ENCODE measurements at regions not wholly inside any gene's neighbourhood (a gene's known extent, or its start where the extent isn't known, plus 50 kb on each side); places are given as distances from the start of the nearest gene placed in this dataset.

- peak; percentile 10 for DNase-seq (ENCODE audit: low spot score)
Measured at GRCh38 chr4:125140966-125141495, 173.7 kb upstream of the FAT4 start.

DNA sequence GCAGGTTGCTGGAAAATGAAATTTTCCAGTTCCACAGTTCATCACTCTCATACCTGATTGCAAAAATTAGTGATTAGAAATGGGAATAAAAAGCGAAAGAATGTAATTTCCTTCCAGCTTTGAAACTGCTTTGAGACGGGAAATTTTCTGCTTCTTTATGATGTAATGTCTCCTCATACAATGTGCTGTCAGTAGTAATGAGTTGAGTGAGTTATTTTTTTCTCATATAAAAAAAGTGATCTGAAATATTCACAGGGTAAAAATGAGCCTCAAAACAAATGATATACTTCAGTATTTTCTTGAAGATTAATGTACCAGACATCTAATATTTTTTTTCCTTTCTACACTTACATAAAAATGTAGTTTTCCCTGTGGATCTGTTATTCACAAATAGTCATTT is 179.1 kb upstream of the FAT4 start:
- no peak for DNase-seq (ENCODE audit: low spot score)

GRCh38 chr4:125132729-125133128 is 182.0 kb upstream of the FAT4 start:
- DNase-seq (ENCODE audit: low spot score): no peak

- DNase-seq (ENCODE audit: low spot score): no peak
Measured at GRCh38 chr4:125131891-125132680, 182.7 kb upstream of the FAT4 start.

- no peak for DNase-seq (ENCODE audit: low spot score)
Measured at GRCh38 chr4:125125276-125125675, 189.5 kb upstream of the FAT4 start.

GRCh38 chr4:125123570-125124109 is 191.1 kb upstream of the FAT4 start:
- no peak for DNase-seq (ENCODE audit: low spot score)

- no peak for DNase-seq (ENCODE audit: low spot score)
Measured at GRCh38 chr4:125121581-125121980, 193.2 kb upstream of the FAT4 start.

DNA sequence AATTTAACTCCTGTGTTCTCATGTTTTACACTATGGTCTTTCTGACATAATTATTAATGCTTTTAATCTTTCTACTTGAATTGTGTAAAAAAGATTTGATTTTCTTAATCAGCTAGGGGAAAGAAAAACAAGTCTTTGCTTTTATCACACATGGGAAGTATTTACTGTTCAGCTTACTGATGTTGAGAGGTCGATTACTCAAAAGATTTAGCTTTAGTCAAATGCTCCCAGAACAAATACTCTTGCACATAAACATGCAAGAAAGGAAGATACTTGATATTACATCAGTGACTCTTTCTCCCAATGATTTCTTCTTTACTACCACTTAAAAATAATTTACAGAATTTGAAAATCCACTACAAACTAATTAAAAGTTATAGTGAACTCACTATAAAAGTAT is 198.3 kb upstream of the FAT4 start:
- no peak for DNase-seq (ENCODE audit: low spot score)

DNA sequence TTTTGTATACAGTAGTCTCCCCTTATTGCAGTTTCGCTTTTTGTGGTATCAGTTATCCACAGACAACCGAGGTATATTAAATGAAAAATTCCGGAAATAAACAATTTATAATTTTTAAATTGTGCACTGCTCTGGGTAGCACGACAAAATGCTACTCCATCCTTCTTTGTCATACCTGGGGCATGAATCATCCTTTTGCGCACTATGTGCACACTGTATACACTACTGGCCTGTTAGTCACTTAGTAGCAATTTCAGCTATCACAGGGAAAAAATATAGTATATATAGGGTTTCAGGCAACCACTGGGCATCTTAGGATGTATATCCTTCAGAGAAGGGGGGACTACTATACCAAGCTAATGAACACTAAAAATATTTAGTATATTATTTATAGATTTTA is 198.8 kb upstream of the FAT4 start:
- no peak for DNase-seq (ENCODE audit: low spot score)

DNA sequence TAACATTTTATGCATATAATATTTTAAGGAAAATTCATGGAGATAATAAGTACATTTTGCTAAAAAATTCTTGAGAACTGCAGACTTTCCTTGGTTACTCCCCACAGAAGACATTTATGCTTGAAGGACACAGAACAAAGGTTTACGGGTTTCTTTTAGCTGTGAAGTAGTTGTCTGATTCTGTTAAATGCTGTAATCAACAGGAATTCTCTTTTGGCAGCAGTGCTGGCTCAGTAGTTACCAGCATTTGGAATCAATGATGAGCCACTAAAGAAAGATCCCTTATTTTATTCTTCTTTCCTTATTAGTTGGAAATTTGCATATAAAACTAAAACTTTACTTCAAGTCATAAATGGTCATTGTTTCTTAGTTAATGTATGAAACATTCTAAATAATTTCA is 199.3 kb upstream of the FAT4 start:
- DNase-seq (ENCODE audit: low spot score): no peak

DNA sequence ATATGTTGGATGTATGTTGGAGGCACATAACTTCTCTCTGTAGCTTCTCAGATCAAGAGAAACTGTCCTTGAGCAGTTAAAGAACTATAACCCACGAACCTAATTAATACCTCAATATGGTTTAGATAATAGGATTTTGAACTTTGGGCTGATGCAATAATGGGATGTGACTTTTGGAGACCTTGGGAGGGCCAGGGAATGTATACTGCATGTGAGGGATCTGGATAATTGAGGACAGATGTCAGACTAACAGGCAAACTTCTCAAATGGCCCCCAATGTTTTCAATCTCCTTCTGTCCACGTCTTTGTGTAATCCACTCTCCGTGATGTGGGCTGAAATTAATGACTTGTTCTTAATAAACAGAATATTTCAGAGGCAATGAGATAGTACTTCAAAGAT is 202.2 kb upstream of the FAT4 start:
- DNase-seq (ENCODE audit: low spot score): no peak

DNA sequence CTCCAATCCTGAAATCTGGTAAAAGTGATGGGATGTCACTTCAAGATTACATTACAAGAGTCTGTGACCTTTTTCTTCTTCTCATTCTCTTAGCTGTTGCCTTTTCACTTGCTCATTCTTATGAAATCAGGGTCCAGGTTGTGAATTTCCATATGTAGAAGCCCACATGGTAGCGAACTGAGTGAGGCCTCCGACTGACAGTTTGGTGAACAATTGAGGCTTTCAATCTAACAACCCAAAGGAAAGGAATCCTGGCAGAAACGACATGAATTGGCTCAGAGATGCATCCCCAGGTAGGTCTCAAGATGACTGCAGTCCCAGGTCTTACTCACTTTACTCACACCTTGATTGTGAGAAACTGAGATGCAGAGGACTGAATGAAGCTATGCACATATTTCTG is 203.4 kb upstream of the FAT4 start:
- no peak for DNase-seq (ENCODE audit: low spot score)

GRCh38 chr4:125105561-125105960 is 209.2 kb upstream of the FAT4 start:
- peak; percentile 5 for DNase-seq (ENCODE audit: low spot score)

GRCh38 chr4:125104616-125105015 is 210.1 kb upstream of the FAT4 start:
- DNase-seq (ENCODE audit: low spot score): no peak

- DNase-seq (ENCODE audit: low spot score): no peak
Measured at GRCh38 chr4:125101719-125102118, 213.0 kb upstream of the FAT4 start.

DNA sequence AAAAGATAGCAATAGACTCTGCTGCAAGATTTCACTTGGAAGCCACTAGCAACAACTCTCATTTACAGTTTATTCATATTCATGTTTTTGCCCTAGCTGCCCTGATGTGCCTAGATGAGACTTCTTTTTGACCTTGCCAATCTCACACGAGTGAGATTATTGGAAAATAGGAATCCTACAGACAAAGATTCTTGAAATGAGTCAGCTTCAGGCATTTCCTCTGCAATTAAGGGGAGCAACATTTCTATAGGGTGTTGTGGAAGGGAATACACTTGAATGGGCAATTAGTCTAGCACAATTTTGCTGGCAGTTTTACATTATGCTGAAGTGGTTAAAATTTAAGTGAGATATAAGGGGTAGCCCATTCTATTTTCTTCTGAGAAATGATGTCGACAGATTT is 217.0 kb upstream of the FAT4 start:
- no peak for DNase-seq (ENCODE audit: low spot score)

DNA sequence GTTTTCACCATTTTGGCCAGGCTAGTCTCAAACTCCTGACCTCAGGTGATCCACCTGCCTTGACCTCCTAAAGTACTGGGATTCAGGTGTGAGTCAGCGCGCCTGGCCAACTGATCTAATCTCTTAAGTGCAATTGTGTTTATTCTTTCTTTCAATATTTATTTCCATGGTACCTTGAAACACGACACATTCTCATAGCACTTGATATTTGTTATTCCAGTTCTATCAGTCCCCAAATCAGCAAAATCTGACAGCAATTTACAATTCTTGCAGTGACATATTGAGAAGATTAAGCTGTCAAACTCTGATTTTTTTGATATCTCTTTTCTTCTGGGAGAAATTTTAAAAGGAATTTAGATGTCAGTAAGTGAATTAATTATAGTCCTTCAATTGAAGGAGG is 218.1 kb upstream of the FAT4 start:
- no peak for DNase-seq (ENCODE audit: low spot score)

- no peak for DNase-seq (ENCODE audit: low spot score)
Measured at GRCh38 chr4:125091541-125091940, 223.2 kb upstream of the FAT4 start.

- no peak for DNase-seq (ENCODE audit: low spot score)
Measured at GRCh38 chr4:125091101-125091500, 223.7 kb upstream of the FAT4 start.

GRCh38 chr4:125084608-125085007 is 230.1 kb upstream of the FAT4 start:
- DNase-seq (ENCODE audit: low spot score): no peak

GRCh38 chr4:125082729-125083417 is 231.9 kb upstream of the FAT4 start:
- no peak for DNase-seq (ENCODE audit: low spot score)

GRCh38 chr4:125072269-125072668 is 242.5 kb upstream of the FAT4 start:
- no peak for DNase-seq (ENCODE audit: low spot score)

DNA sequence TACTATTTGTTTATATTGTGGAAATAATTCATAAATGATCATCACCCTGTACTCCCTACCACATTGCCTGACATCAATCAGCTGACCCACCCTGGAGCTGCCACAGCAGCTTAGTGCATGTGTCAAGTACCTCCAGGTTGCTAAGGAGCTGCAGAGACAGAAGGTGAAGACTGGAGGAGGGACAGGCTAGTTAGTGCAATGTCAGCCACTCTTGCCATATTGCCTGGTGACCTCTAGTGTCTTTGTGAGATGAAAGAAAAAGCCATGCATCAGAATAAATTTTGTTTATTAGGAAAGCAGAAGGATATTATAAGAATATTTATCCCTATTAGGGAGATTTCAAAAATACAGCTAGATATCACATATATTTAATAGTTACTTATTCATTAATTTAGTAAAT is 243.9 kb upstream of the FAT4 start:
- DNase-seq (ENCODE audit: low spot score): peak; percentile 21
